WTC11 (cell line): ENCODE measurements at regions not wholly inside any gene's neighbourhood (a gene's known extent, or its start where the extent isn't known, plus 50 kb on each side); places are given as distances from the start of the nearest gene placed in this dataset.

Experiments
- ATAC-seq: fragments of 200-7000 bp; cut with Tn5 transposase; 2 replicates; pipeline ENCODE4 v1.10.0; 2021; ENCODE audit warnings: mild to moderate bottlenecking, moderate library complexity
- CTCF ChIA-PET: fragments of 300-600 bp; sonication (Branson Sonifier 250); formaldehyde crosslinking; loops from one replicate; lab custom pipeline; 2021; ENCODE audit warnings: antibody characterized with exemption; lab: Charles Lee
- POLR2A ChIA-PET: fragments of 350-600 bp; sonication (Branson Sonifier 250); formaldehyde crosslinking; loops from one replicate; lab custom pipeline; 2021; ENCODE audit warnings: antibody characterized with exemption; lab: Charles Lee
- DNase-seq: peaks from one replicate; pipeline ENCODE4 v3.0.0; 2021; ENCODE audit warnings: low spot score
- H3K27ac Mint-ChIP-seq: 2 replicates; pipeline ENCODE4 v1.8.0; 2021; ENCODE audit warnings: mixed read lengths
- H3K27me3 Mint-ChIP-seq: 2 replicates; pipeline ENCODE4 v1.8.0; 2021; ENCODE audit warnings: low read depth, mild to moderate bottlenecking, moderate library complexity, mixed read lengths
- H3K36me3 Mint-ChIP-seq: 2 replicates; pipeline ENCODE4 v1.8.0; 2021; ENCODE audit warnings: mixed read lengths
- H3K4me1 Mint-ChIP-seq: 2 replicates; pipeline ENCODE4 v1.8.0; 2022; ENCODE audit warnings: mixed read lengths
- H3K4me3 Mint-ChIP-seq: 2 replicates; pipeline ENCODE4 v1.8.0; 2021; ENCODE audit warnings: mild to moderate bottlenecking, moderate library complexity, mixed read lengths
- H3K9me3 Mint-ChIP-seq: 2 replicates; pipeline ENCODE4 v1.8.0; 2021; ENCODE audit warnings: mixed read lengths
- AFF4 ChIP-seq: sonication (generic); formaldehyde crosslinking; IDR thresholded peaks from 2 replicates; pipeline ENCODE4 v1.8.1; 2023; ENCODE audit warnings: mild to moderate bottlenecking, missing genetic modification reagents, borderline replicate concordance
- ATF6 ChIP-seq: sonication (generic); formaldehyde crosslinking; IDR thresholded peaks from 2 replicates; pipeline ENCODE4 v1.8.1; 2023; ENCODE audit warnings: mild to moderate bottlenecking, missing genetic modification reagents
- CTCF ChIP-seq: fragments of 200-600 bp; IDR thresholded peaks from 2 replicates; pipeline ENCODE4 v1.8.0; 2022; ENCODE audit warnings: antibody characterized with exemption
- GRHL2 ChIP-seq: fragments of 250-450 bp; sonication (Bioruptor Pico); IDR thresholded peaks from 2 replicates; pipeline ENCODE4 v1.8.0; 2022; ENCODE audit warnings: mild to moderate bottlenecking, moderate library complexity; ENCODE audit not compliant: insufficient replicate concordance, severe bottlenecking
- KAT7 ChIP-seq: sonication (generic); formaldehyde crosslinking; IDR thresholded peaks from 2 replicates; pipeline ENCODE4 v1.8.1; 2023; ENCODE audit warnings: missing genetic modification reagents, mild to moderate bottlenecking, borderline replicate concordance
- MLX ChIP-seq: sonication (generic); formaldehyde crosslinking; IDR thresholded peaks from 2 replicates; pipeline ENCODE4 v1.8.1; 2023; ENCODE audit warnings: mild to moderate bottlenecking, missing genetic modification reagents, moderate library complexity
- NFATC4 ChIP-seq: fragments of 250-450 bp; sonication (Bioruptor Pico); IDR thresholded peaks from 2 replicates; pipeline ENCODE4 v1.9.0; 2021; ENCODE audit warnings: mild to moderate bottlenecking
- NR2C2 ChIP-seq: sonication (generic); formaldehyde crosslinking; IDR thresholded peaks from 2 replicates; pipeline ENCODE4 v1.8.0; 2022; ENCODE audit warnings: mild to moderate bottlenecking, missing genetic modification reagents
- PRDM15 ChIP-seq: sonication (generic); formaldehyde crosslinking; IDR thresholded peaks from 2 replicates; pipeline ENCODE4 v1.8.0; 2022; ENCODE audit warnings: missing genetic modification reagents
- PREB ChIP-seq: sonication (generic); formaldehyde crosslinking; IDR thresholded peaks from 2 replicates; pipeline ENCODE4 v1.8.1; 2022; ENCODE audit warnings: mild to moderate bottlenecking, missing genetic modification reagents, moderate library complexity, borderline replicate concordance
- PRRX2 ChIP-seq: fragments of 250-450 bp; sonication (Bioruptor Pico); IDR thresholded peaks from 2 replicates; pipeline ENCODE4 v1.8.0; 2021; ENCODE audit warnings: mild to moderate bottlenecking
- STAT6 ChIP-seq: sonication (generic); formaldehyde crosslinking; conservative IDR thresholded peaks from 2 replicates; pipeline ENCODE4 v1.8.1; 2023; ENCODE audit warnings: mild to moderate bottlenecking, low read depth, missing genetic modification reagents, moderate library complexity
- TEAD1 ChIP-seq: sonication (generic); formaldehyde crosslinking; IDR thresholded peaks from 2 replicates; pipeline ENCODE4 v1.8.0; 2022; ENCODE audit warnings: mild to moderate bottlenecking, missing genetic modification reagents
- TEAD4 ChIP-seq: sonication (generic); formaldehyde crosslinking; IDR thresholded peaks from 2 replicates; pipeline ENCODE4 v1.8.0; 2022; ENCODE audit warnings: mild to moderate bottlenecking, missing genetic modification reagents
- ZNF232 ChIP-seq: sonication (generic); formaldehyde crosslinking; IDR thresholded peaks from 2 replicates; pipeline ENCODE4 v1.8.0; 2022; ENCODE audit warnings: mild to moderate bottlenecking, missing genetic modification reagents
- ZNF396 ChIP-seq: fragments of 250-450 bp; sonication (Bioruptor Pico); IDR thresholded peaks from 2 replicates; pipeline ENCODE4 v1.8.0; 2021; ENCODE audit warnings: mild to moderate bottlenecking, moderate library complexity, borderline replicate concordance
- ZNF416 ChIP-seq: fragments of 250-450 bp; sonication (Bioruptor Pico); IDR thresholded peaks from 2 replicates; pipeline ENCODE4 v1.9.0; 2021; ENCODE audit warnings: mild to moderate bottlenecking, inconsistent platforms

- ATAC-seq, result no peak
- DNase-seq, result no peak
- ChIA-PET POLR2A (no interaction called here), CTCF (no interaction called here)
- TF ChIP-seq ZNF396, result no peak
- no peak for TF ChIP-seq GRHL2 (CRISPR knock-in tag)
- TF ChIP-seq PREB (CRISPR knock-in tag), result no peak
- TF ChIP-seq PRDM15 (CRISPR knock-in tag), result no peak
- no peak for TF ChIP-seq AFF4 (CRISPR knock-in tag)
- no peak for TF ChIP-seq ZNF416 (CRISPR knock-in tag)
- TF ChIP-seq NFATC4, result no peak
- TF ChIP-seq KAT7 (CRISPR knock-in tag), result no peak
- no peaks in the 10 kb centered on the region for H3K27me3 Mint-ChIP-seq
- no peak overlapping the region for H3K27ac Mint-ChIP-seq
- H3K4me1 Mint-ChIP-seq, result no peaks in the 10 kb centered on the region; the same call in 1 of the 2 replicates
- peaks cover 7% of the 10 kb centered on the region; the same call in 1 of the 2 replicates for H3K36me3 Mint-ChIP-seq
- H3K9me3 Mint-ChIP-seq, result peaks cover 17% of the 10 kb centered on the region
- no peak overlapping the region for H3K4me3 Mint-ChIP-seq
Measured at GRCh38 chr2:103145739-103146138, 383.9 kb downstream of the TMEM182 start.

- Mint-ChIP-seq H3K36me3 (peaks cover 7% of the 10 kb centered on the region), H3K27ac (no peak overlapping the region), H3K9me3 (peaks cover 15% of the 10 kb centered on the region), H3K27me3 (no peaks in the 10 kb centered on the region), H3K4me3 (no peak overlapping the region), H3K4me1 (no peaks in the 10 kb centered on the region)
- POLR2A ChIA-PET, result no interaction called here
- ATAC-seq (no peak), DNase-seq (no peak)
- CTCF ChIA-PET, result no interaction called here
- TF ChIP-seq PREB (CRISPR knock-in tag) (no peak), MLX (CRISPR knock-in tag) (no peak), CTCF (no peak), ZNF232 (CRISPR knock-in tag) (no peak), GRHL2 (CRISPR knock-in tag) (no peak), TEAD1 (no peak), PRRX2 (CRISPR knock-in tag) (no peak), STAT6 (CRISPR knock-in tag) (no peak), TEAD4 (no peak), NR2C2 (no peak), ATF6 (CRISPR knock-in tag) (no peak)
Measured at GRCh38 chr2:103151046-103151445, 389.2 kb downstream of the TMEM182 start.
